Mesodermal cell (in vitro differentiated cells): ENCODE measurements at regions not wholly inside any gene's neighbourhood (a gene's known extent, or its start where the extent isn't known, plus 50 kb on each side); places are given as distances from the start of the nearest gene placed in this dataset.

Experiments
- H3K27ac ChIP-seq: 2 replicates; pipeline ENCODE4 v1.7.0; 2013; ENCODE audit warnings: mild to moderate bottlenecking, low read depth, low read length, moderate library complexity; ENCODE audit not compliant: severe bottlenecking
- H3K36me3 ChIP-seq: 2 replicates; pipeline ENCODE4 v1.7.1; 2013; ENCODE audit warnings: mild to moderate bottlenecking, low read length, moderate library complexity; ENCODE audit not compliant: control insufficient read depth, insufficient read depth
- H3K4me1 ChIP-seq: one replicate; pipeline ENCODE4 v1.7.1; 2013; ENCODE audit warnings: mild to moderate bottlenecking, low read length; ENCODE audit not compliant: insufficient read depth, control insufficient read depth, poor library complexity, severe bottlenecking
- H3K4me3 ChIP-seq: 2 replicates; pipeline ENCODE4 v1.7.0; 2013; ENCODE audit warnings: low read length, control low read depth, mild to moderate bottlenecking; ENCODE audit not compliant: insufficient read depth, poor library complexity, severe bottlenecking; ENCODE audit errors: extremely low read depth
- H3K9me3 ChIP-seq: 2 replicates; pipeline ENCODE4 v1.7.1; 2013; ENCODE audit warnings: mild to moderate bottlenecking, low read length, moderate library complexity; ENCODE audit not compliant: control insufficient read depth
- WGBS, 2 experiments: methylation state at CpG; one replicate each; pipeline ENCODE4 v1.1.5; 2013; ENCODE audit warnings: missing lambda C conversion rate in 2 of 2; ENCODE audit not compliant: insufficient coverage in 2 of 2; 5-methylcytosine and 5-hydroxymethylcytosine counted together

DNA sequence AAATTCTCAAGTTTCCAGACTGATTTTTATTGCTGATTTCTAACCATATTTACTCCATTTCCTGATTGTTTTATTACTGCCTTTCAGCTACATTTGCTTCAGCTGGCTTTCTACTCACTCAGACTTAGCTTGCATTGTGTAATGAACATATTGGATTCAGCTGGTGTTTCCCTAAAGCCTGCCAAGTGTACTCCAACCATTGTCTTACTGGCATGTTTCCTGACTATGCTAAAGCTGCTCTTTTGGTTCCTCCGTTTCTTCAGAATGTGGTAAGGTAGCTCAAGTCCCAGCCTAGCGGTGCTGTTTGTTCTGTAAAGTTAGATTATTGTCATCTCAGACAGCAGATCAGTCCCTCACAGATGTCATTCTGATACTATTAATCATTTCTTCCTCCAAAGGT, 53.1 kb upstream of the GLRA2 start:
- no peak overlapping the region for H3K27ac ChIP-seq
- H3K36me3 ChIP-seq, result no peaks in the 10 kb centered on the region
- H3K4me3 ChIP-seq, result no peak overlapping the region
- WGBS, 2 experiments, result no CpG with 5 or more reads among the region's 2 CpGs
- no peaks in the 10 kb centered on the region for H3K9me3 ChIP-seq
- no peaks in the 10 kb centered on the region for H3K4me1 ChIP-seq

DNA sequence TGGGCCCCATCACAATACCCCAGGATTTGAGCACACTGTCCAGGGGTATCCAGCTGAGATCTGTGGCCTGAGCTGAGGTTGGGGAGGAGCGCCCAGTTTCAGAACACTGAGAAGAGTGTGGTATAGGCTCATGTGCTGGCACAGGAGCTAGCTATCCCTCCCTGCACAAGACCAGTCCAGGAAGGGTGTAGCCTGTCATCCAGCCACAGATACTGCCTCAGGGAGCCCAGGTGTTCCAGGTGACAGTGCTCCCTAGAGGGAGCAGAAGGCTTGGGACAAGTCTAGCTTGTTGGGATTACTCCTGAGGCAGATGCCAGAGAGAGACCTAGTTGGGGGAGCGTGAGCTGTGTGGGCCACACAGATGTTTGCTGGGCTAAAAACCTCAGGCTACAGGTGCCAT, 79.6 kb upstream of the GLRA2 start:
- no peak overlapping the region for H3K27ac ChIP-seq
- no peaks in the 10 kb centered on the region for H3K9me3 ChIP-seq
- H3K36me3 ChIP-seq, result no peaks in the 10 kb centered on the region
- no peaks in the 10 kb centered on the region for H3K4me1 ChIP-seq
- no peak overlapping the region for H3K4me3 ChIP-seq
- 80% methylated on average over 1 of the region's 2 CpGs; no CpG with 5 or more reads in 1 of the 2 experiments for WGBS, 2 experiments

DNA sequence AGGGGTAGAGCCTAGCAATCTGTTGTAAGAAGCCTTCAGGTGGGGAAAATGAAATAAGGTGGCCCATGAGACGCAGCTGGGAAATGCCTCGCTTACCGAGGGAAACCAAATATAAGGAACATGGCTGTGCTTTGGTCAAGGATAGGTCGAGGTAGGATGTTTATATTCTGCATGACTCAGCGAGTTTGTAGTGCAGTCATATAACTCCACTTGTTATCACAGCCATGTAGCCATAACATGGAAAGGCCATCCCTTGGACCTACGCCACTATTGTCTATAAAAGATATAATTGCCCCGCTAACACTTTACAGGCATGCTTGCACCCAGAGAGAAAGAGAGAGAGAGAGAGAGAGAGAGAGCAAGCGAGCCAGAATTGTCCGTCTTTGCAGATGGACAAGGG, 80.9 kb upstream of the GLRA2 start:
- WGBS, 2 experiments, result 90 to 100% methylated on average over 1 to 2 of the region's 9 CpGs
- H3K4me3 ChIP-seq, result no peak overlapping the region
- no peaks in the 10 kb centered on the region for H3K36me3 ChIP-seq
- H3K27ac ChIP-seq, result no peak overlapping the region
- H3K9me3 ChIP-seq, result no peaks in the 10 kb centered on the region
- no peaks in the 10 kb centered on the region for H3K4me1 ChIP-seq

DNA sequence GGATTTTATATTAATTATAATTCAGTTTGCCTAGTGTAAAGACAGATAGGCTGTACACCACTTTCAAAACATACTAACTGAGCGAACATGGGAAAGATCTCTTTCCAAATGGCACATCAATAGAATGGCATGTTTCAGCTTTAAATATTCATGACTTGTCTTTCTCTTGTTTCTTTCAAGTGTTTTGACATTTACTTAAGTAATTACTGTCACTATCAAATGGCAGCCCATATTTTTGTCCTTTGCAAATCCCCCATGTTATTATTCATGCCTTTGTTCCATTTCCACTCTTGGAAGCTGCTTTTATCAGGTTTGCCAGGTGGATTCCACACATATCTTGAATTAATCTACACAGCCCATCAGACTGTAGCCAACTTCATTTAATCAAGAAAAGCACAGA, 89.2 kb upstream of the GLRA2 start:
- no peaks in the 10 kb centered on the region for H3K36me3 ChIP-seq
- no peak overlapping the region for H3K27ac ChIP-seq
- no peaks in the 10 kb centered on the region for H3K4me1 ChIP-seq
- H3K4me3 ChIP-seq, result no peak overlapping the region
- no CpG with 5 or more reads among the region's 1 CpG for WGBS, 2 experiments
- no peaks in the 10 kb centered on the region for H3K9me3 ChIP-seq

DNA sequence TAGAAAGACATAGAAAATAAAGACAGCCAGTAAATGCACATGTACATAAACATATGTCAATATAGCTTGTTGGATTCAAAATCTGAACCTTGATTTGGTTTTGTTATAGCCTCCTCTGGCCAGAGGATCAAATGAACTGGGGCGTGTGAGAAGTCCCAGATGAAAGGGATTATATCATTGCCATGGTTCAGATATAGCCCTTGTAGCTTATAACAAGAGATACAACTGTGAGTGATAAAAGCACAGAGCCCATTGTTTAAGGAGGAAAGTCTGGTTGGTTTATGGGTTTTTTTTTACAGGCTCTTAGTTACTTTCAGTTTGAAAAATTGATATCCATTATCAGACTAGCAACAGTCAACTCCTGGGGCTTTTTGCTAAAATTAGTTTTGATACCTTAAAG, 101.7 kb upstream of the GLRA2 start:
- 83% methylated on average over 1 of the region's 1 CpG; no CpG with 5 or more reads in 1 of the 2 experiments for WGBS, 2 experiments
- Histone ChIP-seq H3K4me1 (no peaks in the 10 kb centered on the region), H3K4me3 (no peak overlapping the region), H3K36me3 (no peaks in the 10 kb centered on the region), H3K27ac (no peak overlapping the region), H3K9me3 (no peaks in the 10 kb centered on the region)

DNA sequence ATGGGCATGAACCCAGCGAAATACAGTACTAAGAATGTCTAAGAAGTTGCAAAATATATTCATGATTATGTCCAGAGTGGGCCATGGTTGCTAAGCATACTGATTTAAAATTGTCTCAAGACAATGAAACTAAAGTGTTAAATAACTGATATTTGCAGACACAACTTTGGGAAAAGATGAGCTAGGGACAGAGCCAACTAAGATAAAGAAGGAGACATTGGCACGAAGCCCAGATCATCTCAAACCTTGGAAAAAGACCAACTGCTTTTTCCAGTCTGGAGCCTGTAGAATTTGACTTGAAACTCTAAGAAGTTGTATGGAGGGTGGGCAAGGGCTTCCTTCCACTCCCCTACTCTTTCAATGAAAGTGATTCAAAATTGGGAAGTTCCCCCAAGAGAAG, 108.5 kb upstream of the GLRA2 start:
- no CpG with 5 or more reads among the region's 2 CpGs for WGBS, 2 experiments
- Histone ChIP-seq H3K9me3 (no peaks in the 10 kb centered on the region), H3K27ac (no peak overlapping the region), H3K4me3 (no peak overlapping the region), H3K36me3 (no peaks in the 10 kb centered on the region), H3K4me1 (no peaks in the 10 kb centered on the region)

DNA sequence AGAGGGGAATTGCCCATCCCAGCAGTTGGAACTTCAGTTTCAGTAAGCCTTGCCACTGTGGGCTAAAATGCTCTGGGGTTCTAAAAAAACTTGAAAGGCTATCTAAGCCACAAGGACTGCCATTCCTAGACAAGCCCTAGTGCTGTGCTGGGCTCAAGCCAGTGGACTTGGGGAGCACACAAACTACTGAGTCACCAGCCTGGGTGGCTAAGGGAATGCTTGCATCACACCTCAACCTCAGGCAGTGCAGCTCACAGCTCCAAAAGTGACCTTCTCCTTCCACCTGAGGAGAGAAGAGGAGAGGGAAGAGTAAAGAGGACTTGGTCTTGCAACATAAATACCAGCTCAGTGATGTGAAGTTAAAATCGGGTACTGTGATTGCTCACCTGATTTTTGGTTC, 116.7 kb upstream of the GLRA2 start:
- Histone ChIP-seq H3K4me1 (no peaks in the 10 kb centered on the region), H3K9me3 (no peaks in the 10 kb centered on the region), H3K36me3 (no peaks in the 10 kb centered on the region), H3K27ac (no peak overlapping the region), H3K4me3 (no peak overlapping the region)
- no CpG with 5 or more reads among the region's 1 CpG for WGBS, 2 experiments

DNA sequence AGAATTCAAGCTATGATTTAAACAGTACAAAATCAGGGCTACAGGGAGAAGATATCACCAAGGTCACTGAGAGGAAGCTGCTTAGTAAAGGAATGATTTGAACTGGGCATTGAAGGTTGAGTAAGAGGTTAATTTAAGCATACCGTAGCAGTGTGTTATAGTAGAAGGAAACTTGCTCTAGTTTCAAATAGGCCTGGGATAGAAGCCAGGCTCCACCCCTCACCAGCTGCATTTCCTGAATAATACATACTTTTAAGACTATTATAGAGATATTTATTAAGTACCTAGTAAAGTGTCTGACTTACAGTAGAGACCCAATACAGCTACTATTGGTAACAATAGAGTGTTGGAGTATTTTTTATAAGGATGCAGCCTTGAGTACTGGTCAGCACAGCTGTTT, 118.0 kb upstream of the GLRA2 start:
- no peak overlapping the region for H3K27ac ChIP-seq
- H3K9me3 ChIP-seq, result no peaks in the 10 kb centered on the region
- no peak overlapping the region for H3K4me3 ChIP-seq
- no CpG with 5 or more reads among the region's 1 CpG for WGBS, 2 experiments
- no peaks in the 10 kb centered on the region for H3K4me1 ChIP-seq
- no peaks in the 10 kb centered on the region for H3K36me3 ChIP-seq

DNA sequence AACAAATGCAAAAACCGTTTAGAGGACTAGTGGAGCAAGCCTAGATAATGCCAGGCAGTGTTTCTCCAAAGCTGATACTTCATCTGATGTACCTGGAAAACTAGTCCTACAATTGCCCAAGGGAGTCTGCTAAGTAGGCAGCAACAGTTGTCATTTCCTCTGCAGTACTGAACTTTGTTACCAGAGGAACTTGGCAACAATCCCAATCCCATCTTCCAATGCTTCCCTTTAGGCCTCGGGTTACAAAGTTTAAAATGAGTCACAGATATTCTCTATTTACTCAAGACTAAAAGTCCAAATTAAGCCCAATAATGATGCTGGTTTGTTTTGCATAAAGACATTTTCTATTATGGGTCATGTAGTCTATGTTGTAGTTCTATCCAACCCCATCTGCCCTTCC, 120.0 kb upstream of the GLRA2 start:
- no peak overlapping the region for H3K27ac ChIP-seq
- no peaks in the 10 kb centered on the region for H3K36me3 ChIP-seq
- no peaks in the 10 kb centered on the region for H3K4me1 ChIP-seq
- no peaks in the 10 kb centered on the region for H3K9me3 ChIP-seq
- H3K4me3 ChIP-seq, result no peak overlapping the region
- no CpG with 5 or more reads among the region's 2 CpGs for WGBS, 2 experiments

DNA sequence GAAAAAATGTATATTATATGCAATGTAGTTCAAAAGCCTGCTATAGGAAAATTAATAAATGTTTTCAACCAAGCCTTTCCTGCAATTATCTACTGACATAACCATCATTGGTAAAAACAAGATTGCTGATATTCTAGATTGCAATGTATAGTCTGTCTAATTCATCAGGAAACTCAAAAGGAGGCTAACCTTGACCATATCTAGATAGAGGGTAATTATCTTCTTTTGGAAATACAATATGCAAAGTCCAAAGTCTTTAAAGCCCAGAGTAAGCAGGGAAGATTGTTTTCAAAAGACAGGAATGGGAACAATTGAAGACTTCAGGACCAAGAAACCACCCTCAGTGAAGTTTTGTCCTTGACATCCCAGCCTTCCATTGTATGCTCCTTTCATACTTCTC, 123.1 kb upstream of the GLRA2 start:
- H3K4me3 ChIP-seq, result no peak overlapping the region
- H3K36me3 ChIP-seq, result no peaks in the 10 kb centered on the region
- H3K4me1 ChIP-seq, result no peaks in the 10 kb centered on the region
- H3K9me3 ChIP-seq, result no peaks in the 10 kb centered on the region
- no peak overlapping the region for H3K27ac ChIP-seq

DNA sequence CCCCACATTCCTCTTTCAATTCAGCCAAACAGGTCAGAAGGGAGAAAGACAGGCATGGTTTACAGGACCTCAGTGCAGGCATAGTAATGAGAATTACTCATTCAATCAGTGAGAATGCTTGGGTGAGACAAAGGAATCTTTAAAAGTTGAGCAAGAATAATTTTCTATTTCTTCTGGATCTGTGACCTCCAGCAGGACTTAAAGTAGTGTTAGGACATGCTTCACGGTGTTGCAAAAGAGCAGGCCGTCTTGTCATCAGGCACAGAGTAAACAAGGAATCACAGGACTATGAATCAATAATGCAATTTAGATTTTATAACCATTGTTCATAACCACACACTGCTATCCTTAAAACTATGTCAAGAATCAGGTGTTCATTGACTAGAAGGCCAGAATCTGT, 130.6 kb upstream of the GLRA2 start:
- no CpG with 5 or more reads among the region's 2 CpGs for WGBS, 2 experiments
- H3K27ac ChIP-seq, result no peak overlapping the region
- H3K4me1 ChIP-seq, result no peaks in the 10 kb centered on the region
- H3K4me3 ChIP-seq, result no peak overlapping the region
- no peaks in the 10 kb centered on the region for H3K36me3 ChIP-seq
- H3K9me3 ChIP-seq, result no peaks in the 10 kb centered on the region

DNA sequence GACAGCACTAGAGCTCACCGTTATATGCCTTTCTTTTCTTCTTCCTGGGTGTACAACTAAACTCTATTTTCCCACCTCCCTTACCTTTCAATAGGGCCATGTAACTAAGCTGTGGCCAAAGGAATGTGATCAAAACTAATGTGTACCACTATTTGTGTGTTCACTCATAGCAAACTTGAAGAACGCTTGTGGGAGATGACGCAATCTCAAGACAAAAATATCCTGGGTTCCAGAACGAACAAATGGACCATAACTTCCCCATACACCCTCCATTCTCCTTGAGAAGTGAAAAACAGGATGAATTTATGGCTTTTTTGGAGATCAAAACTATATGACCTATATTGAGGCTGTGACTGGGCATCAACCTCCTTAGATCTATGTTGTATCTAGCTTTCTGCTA, 139.7 kb upstream of the GLRA2 start:
- H3K9me3 ChIP-seq, result no peaks in the 10 kb centered on the region
- H3K36me3 ChIP-seq, result no peaks in the 10 kb centered on the region
- H3K4me1 ChIP-seq, result no peaks in the 10 kb centered on the region
- WGBS, 2 experiments, result 100% methylated on average over 1 of the region's 4 CpGs; no CpG with 5 or more reads in 1 of the 2 experiments
- no peak overlapping the region for H3K27ac ChIP-seq
- H3K4me3 ChIP-seq, result no peak overlapping the region
